HT-29 (cell line): ENCODE measurements at regions not wholly inside any gene's neighbourhood (a gene's known extent, or its start where the extent isn't known, plus 50 kb on each side); places are given as distances from the start of the nearest gene placed in this dataset.
"Not testable (repeated sequence)": the region's sequence is repeated elsewhere in the genome, so short reads cannot be mapped to it uniquely, and the experiment has no call there.

Experiments
- DNase-seq: peaks from one replicate; pipeline ENCODE4 v3.0.0-alpha.2; 2015; ENCODE audit warnings: low spot score

- DNase-seq: no peak
Observed at GRCh38 chr4:131450572-131451209, 1698.4 kb upstream of the PCDH10 start.

GRCh38 chr4:131459430-131460101 lies 1689.5 kb upstream of the PCDH10 start:
- DNase-seq: no peak

GRCh38 chr4:131470360-131470759 lies 1678.7 kb upstream of the PCDH10 start:
- DNase-seq: no peak

GRCh38 chr4:131488772-131489171 lies 1660.3 kb upstream of the PCDH10 start:
- no peak for DNase-seq

- not testable (repeated sequence) for DNase-seq
Observed at GRCh38 chr4:131496211-131496610, 1652.9 kb upstream of the PCDH10 start.

- DNase-seq: peak; percentile 5
Observed at GRCh38 chr4:131499141-131499873, 1649.8 kb upstream of the PCDH10 start.

- DNase-seq: no peak
Observed at GRCh38 chr4:131509521-131509920, 1639.6 kb upstream of the PCDH10 start.

GRCh38 chr4:131526686-131527085 lies 1622.4 kb upstream of the PCDH10 start:
- DNase-seq: no peak

- DNase-seq: no peak
Observed at GRCh38 chr4:131531087-131531486, 1618.0 kb upstream of the PCDH10 start.

GRCh38 chr4:131534944-131535645 lies 1614.0 kb upstream of the PCDH10 start:
- DNase-seq: no peak

GRCh38 chr4:131540256-131540655 lies 1608.8 kb upstream of the PCDH10 start:
- DNase-seq: no peak

- no peak for DNase-seq
Observed at GRCh38 chr4:131547506-131547981, 1601.5 kb upstream of the PCDH10 start.

GRCh38 chr4:131551306-131551705 lies 1597.8 kb upstream of the PCDH10 start:
- DNase-seq: no peak

GRCh38 chr4:131566026-131566425 lies 1583.1 kb upstream of the PCDH10 start:
- no peak for DNase-seq

GRCh38 chr4:131584587-131584986 lies 1564.5 kb upstream of the PCDH10 start:
- DNase-seq: no peak

- DNase-seq: no peak
Observed at GRCh38 chr4:131595140-131595539, 1554.0 kb upstream of the PCDH10 start.

GRCh38 chr4:131603705-131604104 lies 1545.4 kb upstream of the PCDH10 start:
- no peak for DNase-seq

- DNase-seq: no peak
Observed at GRCh38 chr4:131609039-131609438, 1540.1 kb upstream of the PCDH10 start.

GRCh38 chr4:131610517-131610916 lies 1538.6 kb upstream of the PCDH10 start:
- DNase-seq: not testable (repeated sequence)

GRCh38 chr4:131613086-131613823 lies 1535.8 kb upstream of the PCDH10 start:
- DNase-seq: no peak

- no peak for DNase-seq
Observed at GRCh38 chr4:131613824-131614216, 1535.3 kb upstream of the PCDH10 start.
